ENCODE measurements at regions not wholly inside any gene's neighbourhood (a gene's known extent, or its start where the extent isn't known, plus 50 kb on each side); places are given as distances from the start of the nearest gene placed in this dataset.

DNA sequence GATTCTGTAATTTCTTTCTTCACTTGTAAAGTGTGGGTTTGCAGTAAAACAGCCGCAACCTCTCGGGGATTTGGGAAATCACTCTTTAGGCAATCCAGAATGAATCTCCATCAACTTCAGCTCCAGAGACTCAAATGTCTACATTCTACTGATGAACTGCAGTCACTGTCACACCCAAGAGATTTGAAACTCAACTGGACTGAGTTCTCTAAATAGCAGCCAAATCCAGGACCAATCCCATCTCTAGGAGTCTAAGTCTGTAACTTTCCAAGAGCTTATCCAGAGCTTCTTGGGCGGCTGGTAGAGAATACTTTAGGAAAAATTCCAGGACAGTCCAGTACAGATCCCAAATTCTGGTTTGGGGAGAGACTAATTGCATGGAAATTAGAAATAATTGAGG lies 62.9 kb downstream of the ADAMTS1 start:
- Histone ChIP-seq H3K4me3 (ENCODE audit: low read depth in 1 of 2, low read length in 2 of 2) (no peak overlapping the region), H3K9me3 (ENCODE audit: insufficient read depth, low read length, severe bottlenecking) (no peaks in the 10 kb centered on the region)

DNA sequence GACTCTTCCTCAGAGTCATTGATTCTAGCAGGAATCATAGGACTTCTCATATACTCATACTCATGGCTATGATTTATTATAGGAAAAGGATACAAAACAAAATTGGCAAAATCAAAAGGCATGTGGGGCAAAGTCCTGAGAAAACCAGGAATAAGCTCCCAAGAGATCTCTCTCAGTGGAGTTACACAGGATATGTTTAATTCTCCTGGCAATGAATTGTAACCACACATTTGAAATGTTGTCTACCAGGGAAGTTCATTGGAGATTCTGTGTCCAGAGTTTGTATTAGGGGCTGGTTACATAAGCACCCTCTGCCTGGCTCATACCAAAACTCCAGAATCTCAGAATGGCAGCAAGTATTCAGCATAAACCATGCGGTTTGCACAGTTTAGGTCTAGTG lies 63.9 kb downstream of the ADAMTS1 start:
- Histone ChIP-seq H3K36me3 (ENCODE audit: insufficient read depth, low read length) (no peaks in the 10 kb centered on the region), H3K4me2 (ENCODE audit: insufficient read depth, low read length) (no peak overlapping the region), H3K9me3 (ENCODE audit: insufficient read depth, low read length, severe bottlenecking) (no peaks in the 10 kb centered on the region), H3K4me1 (ENCODE audit: insufficient read depth, low read length) (no peaks in the 10 kb centered on the region), H3K9ac (ENCODE audit: low read depth, low read length) (no peak overlapping the region), H3K27ac (ENCODE audit: low read length) (no peak overlapping the region), H4K20me1 (ENCODE audit: insufficient read depth, low read length) (no peaks in the 10 kb centered on the region), H3K27me3 (ENCODE audit: insufficient read depth, low read length, poor library complexity) (no peaks in the 10 kb centered on the region), H2AFZ (ENCODE audit: low read depth, low read length) (no peak overlapping the region), H3K79me2 (ENCODE audit: insufficient read depth, low read length) (no peaks in the 10 kb centered on the region), H3K4me3 (ENCODE audit: low read depth in 1 of 2, low read length in 2 of 2) (no peak overlapping the region)
- DNase-seq (no peak), ATAC-seq (ENCODE audit: insufficient read depth, low read depth) (no peak)
- no peak for TF ChIP-seq EZH2 (IDR thresholded peaks at IDR 0.05; ENCODE audit: borderline replicate concordance, low read depth, low read length, severe bottlenecking)
- TF ChIP-seq CTCF (IDR thresholded peaks at IDR 0.05; ENCODE audit: borderline replicate concordance, extremely low read depth, low read length, poor library complexity, severe bottlenecking), result no peak

More for the DNA sequence above, 62.9 kb downstream of the ADAMTS1 start:
- ATAC-seq (ENCODE audit: insufficient read depth, low read depth) (no peak), DNase-seq (no peak)
- Histone ChIP-seq H3K4me1 (ENCODE audit: insufficient read depth, low read length) (no peaks in the 10 kb centered on the region), H4K20me1 (ENCODE audit: insufficient read depth, low read length) (no peaks in the 10 kb centered on the region), H3K36me3 (ENCODE audit: insufficient read depth, low read length) (no peaks in the 10 kb centered on the region), H3K9ac (ENCODE audit: low read depth, low read length) (no peak overlapping the region), H2AFZ (ENCODE audit: low read depth, low read length) (no peak overlapping the region), H3K27ac (ENCODE audit: low read length) (no peak overlapping the region), H3K27me3 (ENCODE audit: insufficient read depth, low read length, poor library complexity) (no peaks in the 10 kb centered on the region), H3K4me2 (ENCODE audit: insufficient read depth, low read length) (no peak overlapping the region), H3K79me2 (ENCODE audit: insufficient read depth, low read length) (no peaks in the 10 kb centered on the region)
- TF ChIP-seq EZH2 (IDR thresholded peaks at IDR 0.05; ENCODE audit: borderline replicate concordance, low read depth, low read length, severe bottlenecking) (no peak), CTCF (IDR thresholded peaks at IDR 0.05; ENCODE audit: borderline replicate concordance, extremely low read depth, low read length, poor library complexity, severe bottlenecking) (no peak)

- TF ChIP-seq CTCF (IDR thresholded peaks at IDR 0.05; ENCODE audit: borderline replicate concordance, extremely low read depth, low read length, poor library complexity, severe bottlenecking) (no peak), EZH2 (IDR thresholded peaks at IDR 0.05; ENCODE audit: borderline replicate concordance, low read depth, low read length, severe bottlenecking) (no peak)
- DNase-seq (no peak), ATAC-seq (ENCODE audit: insufficient read depth, low read depth) (no peak)
- H3K4me3 ChIP-seq (ENCODE audit: low read depth in 1 of 2, low read length in 2 of 2), result no peak overlapping the region
- H2AFZ ChIP-seq (ENCODE audit: low read depth, low read length), result no peak overlapping the region
- H3K4me1 ChIP-seq (ENCODE audit: insufficient read depth, low read length), result no peaks in the 10 kb centered on the region
- H3K4me2 ChIP-seq (ENCODE audit: insufficient read depth, low read length), result no peak overlapping the region
- no peaks in the 10 kb centered on the region for H3K27me3 ChIP-seq (ENCODE audit: insufficient read depth, low read length, poor library complexity)
- no peaks in the 10 kb centered on the region for H3K36me3 ChIP-seq (ENCODE audit: insufficient read depth, low read length)
- no peaks in the 10 kb centered on the region for H4K20me1 ChIP-seq (ENCODE audit: insufficient read depth, low read length)
- H3K9me3 ChIP-seq (ENCODE audit: insufficient read depth, low read length, severe bottlenecking), result no peaks in the 10 kb centered on the region
- no peak overlapping the region for H3K9ac ChIP-seq (ENCODE audit: low read depth, low read length)
- H3K79me2 ChIP-seq (ENCODE audit: insufficient read depth, low read length), result no peaks in the 10 kb centered on the region
- no peak overlapping the region for H3K27ac ChIP-seq (ENCODE audit: low read length)
Measured at GRCh38 chr21:26777166-26777565, 68.0 kb downstream of the ADAMTS1 start.
